SK-N-SH (cell line): ENCODE measurements at regions not wholly inside any gene's neighbourhood (a gene's known extent, or its start where the extent isn't known, plus 50 kb on each side); places are given as distances from the start of the nearest gene placed in this dataset.
"Not testable (repeated sequence)": the region's sequence is repeated elsewhere in the genome, so short reads cannot be mapped to it uniquely, and the experiment has no call there.

Source experiments
- CTCF ChIA-PET: fragments of 300-600, 350-600 bp; formaldehyde crosslinking; extraction: SDS; loops from one replicate; lab custom pipeline; 2021; lab: Yijun Ruan, JAX
- POLR2A ChIA-PET: fragments of 350-600 bp; sonication (Branson Sonifier 250); formaldehyde crosslinking; extraction: SDS; loops from one replicate; lab custom pipeline; 2020; ENCODE audit warnings: antibody characterized with exemption, inconsistent platforms; lab: Yijun Ruan, JAX
- DNase-seq: peaks from one replicate; pipeline ENCODE4 v3.0.0; 2012
- H2AFZ ChIP-seq: fragments of 200-600 bp; sonication (generic); 2 replicates; pipeline ENCODE4 v1.8.1; 2016; ENCODE audit warnings: antibody characterized with exemption, mild to moderate bottlenecking, low read depth
- H3F3A ChIP-seq: fragments of 200-600 bp; sonication (generic); replicated peaks from 2 replicates; pipeline ENCODE3; 2016; ENCODE audit warnings: antibody characterized with exemption, mild to moderate bottlenecking; ENCODE audit not compliant: insufficient read depth
- H3K27ac ChIP-seq, 2 experiments: fragments of 200-500 bp in 1 of 2; fragments of 200-600 bp in 1 of 2; sonication (Bioruptor generic) in 1 of 2; sonication (generic), shearing (Covaris generic) in 1 of 2; 2 replicates each; pipeline versions ENCODE4 v1.5.1 to v1.6.1; 2014 to 2016; ENCODE audit warnings: low read depth in 2 of 2, inconsistent platforms in 1 of 2, low read length in 1 of 2, mild to moderate bottlenecking in 1 of 2, mixed read lengths in 1 of 2
- H3K27me3 ChIP-seq: fragments of 200-600 bp; sonication (generic), shearing (Covaris generic); 2 replicates; pipeline ENCODE4 v1.6.1; 2016; ENCODE audit warnings: mixed run types; ENCODE audit not compliant: insufficient read depth
- H3K36me3 ChIP-seq, 2 experiments: fragments of 200-500 bp in 1 of 2; fragments of 200-600 bp in 1 of 2; sonication (Bioruptor generic) in 1 of 2; sonication (generic) in 1 of 2; replicated peaks in 1 of 2; 2 replicates each; pipeline versions ENCODE3 to v1.5.1; 2014 to 2016; ENCODE audit warnings: low read length in 1 of 2, mild to moderate bottlenecking in 1 of 2; ENCODE audit not compliant: insufficient read depth in 2 of 2, control insufficient read depth in 1 of 2
- H3K4me1 ChIP-seq, 2 experiments: fragments of 200-500 bp in 1 of 2; fragments of 200-600 bp in 1 of 2; sonication (Bioruptor generic) in 1 of 2; sonication (generic), shearing (Covaris generic) in 1 of 2; 2 replicates each; pipeline versions ENCODE4 v1.5.1 to v1.6.1; 2014 to 2016; ENCODE audit warnings: low read depth in 1 of 2, low read length in 1 of 2, mixed run types in 1 of 2; ENCODE audit not compliant: insufficient read depth in 2 of 2, control insufficient read depth in 1 of 2
- H3K4me2 ChIP-seq: fragments of 200-600 bp; sonication (generic), shearing (Covaris generic); 2 replicates; pipeline ENCODE4 v1.6.1; 2017; ENCODE audit warnings: mixed run types
- H3K4me3 ChIP-seq, 2 experiments: fragments of 200-500 bp in 1 of 2; fragments of 200-600 bp in 1 of 2; sonication (Bioruptor generic) in 1 of 2; sonication (generic), shearing (Covaris generic) in 1 of 2; 2 replicates each; pipeline versions ENCODE4 v1.5.1 to v1.8.1; 2014 to 2016; ENCODE audit warnings: low read depth in 2 of 2, inconsistent platforms in 1 of 2, low read length in 1 of 2, mild to moderate bottlenecking in 1 of 2, mixed read lengths in 1 of 2, moderate library complexity in 1 of 2
- H3K79me2 ChIP-seq: fragments of 200-600 bp; sonication (generic); 2 replicates; pipeline ENCODE4 v1.8.1; 2017; ENCODE audit warnings: mild to moderate bottlenecking; ENCODE audit not compliant: insufficient read depth
- H3K9ac ChIP-seq: fragments of 200-600 bp; sonication (generic); 2 replicates; pipeline ENCODE4 v1.6.1; 2017; ENCODE audit warnings: mixed run types
- H3K9me2 ChIP-seq: fragments of 200-600 bp; sonication (generic); 2 replicates; pipeline ENCODE4 v1.6.1; 2017; ENCODE audit warnings: mixed run types
- H3K9me3 ChIP-seq: fragments of 200-600 bp; sonication (generic); 2 replicates; pipeline ENCODE4 v1.6.1; 2017; ENCODE audit warnings: mixed run types, mild to moderate bottlenecking, moderate library complexity
- H4K20me1 ChIP-seq: fragments of 200-600 bp; sonication (generic); 2 replicates; pipeline ENCODE4 v1.6.1; 2017; ENCODE audit warnings: mild to moderate bottlenecking, mixed run types; ENCODE audit not compliant: insufficient read depth
- FOSL2 ChIP-seq: IDR thresholded peaks from 2 replicates; pipeline ENCODE4 v1.4.0; 2012; ENCODE audit warnings: low read depth, mild to moderate bottlenecking, moderate library complexity, borderline replicate concordance
- GABPA ChIP-seq: IDR thresholded peaks from 2 replicates; pipeline ENCODE4 v1.4.0; 2012; ENCODE audit warnings: low read depth, mild to moderate bottlenecking
- RCOR1 ChIP-seq: fragments of 150-350 bp; IDR thresholded peaks from 2 replicates; pipeline ENCODE4 v1.6.1; 2017; ENCODE audit warnings: antibody characterized with exemption, low read length
- YY1 ChIP-seq: IDR thresholded peaks from 2 replicates; pipeline ENCODE4 v1.4.0; 2012; ENCODE audit warnings: low read depth, mild to moderate bottlenecking
- WGBS: methylation state at CpG from one replicate; pipeline ENCODE4 v1.1.6; 2017; ENCODE audit warnings: low lambda C conversion rate; 5-methylcytosine and 5-hydroxymethylcytosine counted together
- TF ChIP-seq, protein P1 (sequence below): IDR thresholded peaks from 2 replicates; pipeline ENCODE4 v1.4.0; 2012; ENCODE audit warnings: low read depth
- TF ChIP-seq, protein P2 (sequence below): fragments of 150-350 bp; IDR thresholded peaks from 2 replicates; pipeline ENCODE4 v1.6.1; 2016; ENCODE audit warnings: mild to moderate bottlenecking, low read depth, low read length

DNA sequence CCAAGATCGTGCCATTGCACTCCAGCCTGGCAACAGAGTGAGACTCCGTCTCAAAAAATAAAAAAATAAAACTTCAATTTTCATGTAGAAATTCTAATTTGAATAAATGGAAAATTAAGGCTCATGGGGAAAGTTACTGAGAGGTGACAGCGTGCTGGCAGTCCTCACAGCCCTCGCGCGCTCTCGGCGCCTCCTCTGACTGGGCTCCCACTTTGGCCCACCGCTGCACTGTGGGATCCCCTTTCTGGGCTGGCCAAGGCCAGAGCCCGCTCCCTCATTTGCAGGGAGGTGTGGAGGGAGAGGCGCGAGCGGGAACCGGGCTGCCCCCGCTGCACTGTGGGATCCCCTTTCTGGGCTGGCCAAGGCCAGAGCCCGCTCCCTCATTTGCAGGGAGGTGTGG lies 86.8 kb upstream of the CXXC4 start:
- DNase-seq, H4K20me1 ChIP-seq, H3K4me3 ChIP-seq, H3F3A ChIP-seq, H3K27ac ChIP-seq, H3K79me2 ChIP-seq, H2AFZ ChIP-seq, H3K4me1 ChIP-seq, H3K9me3 ChIP-seq, H3K27me3 ChIP-seq, H3K9me2 ChIP-seq, POLR2A ChIA-PET, H3K36me3 ChIP-seq, H3K9ac ChIP-seq, H3K4me2 ChIP-seq, CTCF ChIA-PET: not testable (repeated sequence)
- WGBS = 61% methylated on average over 10 of the region's 16 CpGs

DNA sequence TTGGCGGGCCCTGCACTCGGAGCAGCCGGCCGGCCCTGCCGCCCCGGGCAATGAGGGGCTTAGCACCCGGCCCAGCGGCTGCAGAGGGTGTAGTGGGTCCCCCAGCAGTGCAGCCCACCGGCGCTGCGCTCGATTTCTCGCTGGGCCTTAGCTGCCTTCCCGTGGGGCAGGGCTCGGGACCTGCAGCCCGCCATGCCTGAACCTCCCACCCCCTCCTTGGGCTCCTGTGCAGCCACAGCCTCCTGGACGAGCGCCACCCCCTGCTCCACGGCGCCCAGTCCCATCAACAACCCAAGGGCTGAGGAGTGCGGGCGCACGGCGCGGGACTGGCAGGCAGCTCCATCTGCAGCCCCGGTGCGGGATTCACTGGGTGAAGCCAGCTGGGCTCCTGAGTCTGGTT lies 87.4 kb upstream of the CXXC4 start:
- H3K9me2 ChIP-seq, H3K4me3 ChIP-seq, H3K9me3 ChIP-seq, POLR2A ChIA-PET, H3K79me2 ChIP-seq, H3K36me3 ChIP-seq, H3K9ac ChIP-seq, CTCF ChIA-PET, H3F3A ChIP-seq, H3K27ac ChIP-seq, H3K4me1 ChIP-seq, H2AFZ ChIP-seq, H3K4me2 ChIP-seq, DNase-seq, H3K27me3 ChIP-seq, H4K20me1 ChIP-seq: not testable (repeated sequence)
- no CpG with 5 or more reads among the region's 27 CpGs for WGBS

DNA sequence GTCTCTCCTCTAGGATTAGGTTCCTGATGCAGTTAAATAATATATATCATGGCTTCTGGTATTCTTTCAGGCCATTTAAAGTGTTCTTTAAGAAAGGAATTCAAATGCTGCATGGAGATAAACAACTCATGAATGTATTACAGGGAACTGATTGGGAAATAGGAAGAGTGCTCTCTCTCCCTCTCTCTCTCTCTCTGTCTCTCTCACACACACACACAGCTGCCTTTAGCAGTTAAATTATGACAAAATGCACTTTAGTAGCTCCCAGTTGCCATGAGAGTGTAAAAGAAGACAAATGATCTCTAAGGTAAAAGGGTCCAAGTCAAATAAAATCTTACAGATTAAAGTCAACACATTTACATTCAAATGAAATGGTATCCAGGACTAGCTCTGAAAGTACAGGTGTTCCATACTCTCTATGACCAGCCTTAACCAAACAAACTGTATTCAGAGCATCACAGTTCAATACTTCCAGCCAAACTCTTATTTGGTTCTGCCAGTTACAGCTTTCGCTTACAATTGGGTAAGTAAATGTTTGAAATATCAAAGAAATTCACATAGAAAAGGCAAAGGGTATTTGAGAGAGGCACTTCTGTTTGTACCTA lies 94.7 kb upstream of the CXXC4 start:
- TF ChIP-seq RCOR1 (no peak), YY1 (no peak), FOSL2 (no peak), GABPA (no peak)
- TF ChIP-seq, protein P1, sequence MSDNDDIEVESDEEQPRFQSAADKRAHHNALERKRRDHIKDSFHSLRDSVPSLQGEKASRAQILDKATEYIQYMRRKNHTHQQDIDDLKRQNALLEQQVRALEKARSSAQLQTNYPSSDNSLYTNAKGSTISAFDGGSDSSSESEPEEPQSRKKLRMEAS = no peak
- TF ChIP-seq, protein P2, sequence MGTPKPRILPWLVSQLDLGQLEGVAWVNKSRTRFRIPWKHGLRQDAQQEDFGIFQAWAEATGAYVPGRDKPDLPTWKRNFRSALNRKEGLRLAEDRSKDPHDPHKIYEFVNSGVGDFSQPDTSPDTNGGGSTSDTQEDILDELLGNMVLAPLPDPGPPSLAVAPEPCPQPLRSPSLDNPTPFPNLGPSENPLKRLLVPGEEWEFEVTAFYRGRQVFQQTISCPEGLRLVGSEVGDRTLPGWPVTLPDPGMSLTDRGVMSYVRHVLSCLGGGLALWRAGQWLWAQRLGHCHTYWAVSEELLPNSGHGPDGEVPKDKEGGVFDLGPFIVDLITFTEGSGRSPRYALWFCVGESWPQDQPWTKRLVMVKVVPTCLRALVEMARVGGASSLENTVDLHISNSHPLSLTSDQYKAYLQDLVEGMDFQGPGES = no peak
- 8% methylated on average over 1 of the region's 1 CpG for WGBS
- no peak overlapping the region for H2AFZ ChIP-seq

More for the DNA sequence above, 94.7 kb upstream of the CXXC4 start:
- DNase-seq = no peak
- H3K9me3 ChIP-seq = no peaks in the 10 kb centered on the region
- no peaks in the 10 kb centered on the region for H4K20me1 ChIP-seq
- no peak overlapping the region for H3K27ac ChIP-seq
- no peak overlapping the region for H3K4me3 ChIP-seq
- no peaks in the 10 kb centered on the region for H3K79me2 ChIP-seq
- ChIA-PET POLR2A (no interaction called here), CTCF (no interaction called here)
- H3K9ac ChIP-seq = no peak overlapping the region
- no peaks in the 10 kb centered on the region for H3F3A ChIP-seq
- H3K36me3 ChIP-seq = no peaks in the 10 kb centered on the region
- no peaks in the 10 kb centered on the region for H3K9me2 ChIP-seq
- no peaks in the 10 kb centered on the region for H3K27me3 ChIP-seq
- H3K4me1 ChIP-seq = no peaks in the 10 kb centered on the region
- H3K4me2 ChIP-seq = no peak overlapping the region
